ENCODE measurements at regions not wholly inside any gene's neighbourhood (a gene's known extent, or its start where the extent isn't known, plus 50 kb on each side); places are given as distances from the start of the nearest gene placed in this dataset.

DNA sequence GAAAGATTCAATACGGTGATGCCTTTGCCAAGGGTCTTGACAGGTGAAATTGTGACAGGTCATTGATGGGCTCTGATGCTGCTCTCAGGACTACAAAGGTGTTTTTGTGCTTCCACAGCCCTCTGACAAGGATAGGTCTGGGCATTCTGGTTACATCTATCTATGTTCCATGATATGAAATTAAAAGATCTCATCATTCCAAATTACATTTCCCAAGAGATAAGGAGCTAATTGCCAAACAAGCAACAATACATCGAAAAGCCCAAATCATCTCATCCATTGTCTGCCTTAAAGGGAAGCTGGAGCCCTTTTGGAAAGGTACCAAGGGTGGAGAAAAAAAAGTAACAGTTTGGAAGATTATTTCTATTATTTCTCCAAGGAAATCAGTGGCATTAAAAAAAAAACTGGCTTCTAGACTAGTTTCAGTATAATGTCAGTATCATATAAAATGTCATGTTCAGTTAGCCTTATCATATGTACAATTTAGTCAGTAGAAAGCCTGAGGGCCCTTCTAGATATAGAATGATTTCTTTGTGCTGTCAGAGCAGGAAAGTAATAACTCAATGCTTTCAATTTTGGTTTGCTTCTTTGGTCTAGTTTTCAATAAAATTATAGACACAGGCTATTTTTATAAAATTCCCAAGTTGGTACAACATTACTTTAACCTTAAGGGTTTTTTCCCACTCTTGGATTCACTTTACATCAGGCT is 224.5 kb upstream of the GPRIN3 start:
- POLR2A ChIA-PET, result no interaction called here
- CTCF ChIA-PET, result no interaction called here

DNA sequence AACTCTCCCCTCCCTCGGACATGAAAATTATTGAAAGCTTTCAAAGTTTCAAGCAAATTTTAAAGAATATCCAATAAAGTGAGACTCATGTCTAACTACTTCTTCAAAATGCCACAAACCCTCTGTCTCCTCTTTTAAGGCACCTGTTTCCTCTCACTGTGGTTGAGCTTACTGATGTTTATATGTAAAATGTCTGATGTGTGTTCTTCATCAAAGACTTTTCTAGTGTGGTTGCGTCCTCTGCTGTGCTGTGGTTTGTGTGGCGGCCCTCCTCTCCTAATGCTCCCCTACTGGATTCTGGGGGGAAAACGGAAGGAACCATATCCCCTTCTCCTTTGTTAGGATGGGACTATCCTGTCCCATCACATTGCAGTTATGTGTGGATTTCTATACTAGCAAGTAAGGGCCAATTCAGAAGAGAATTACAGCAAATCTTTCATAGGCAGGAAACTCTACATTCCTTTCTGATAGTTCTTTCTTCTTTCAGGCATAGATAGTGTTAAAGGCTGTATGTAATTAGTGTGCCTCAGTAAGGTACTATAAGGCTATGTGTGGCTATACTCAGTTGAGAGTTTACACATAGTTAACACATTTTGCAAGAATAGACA is 221.0 kb upstream of the GPRIN3 start:
- POLR2A ChIA-PET, result no interaction called here
- CTCF ChIA-PET, result interaction anchor here (0.7 kb wide), 1 partner anchor 14 kb away, joined by 3 read pairs; no protein-coding TSS in a partner anchor

More for the DNA sequence above, 224.5 kb upstream of the GPRIN3 start:
- TF ChIP-seq ARNT (IDR thresholded peaks at IDR 0.05) (no peak), LEF1 (IDR thresholded peaks at IDR 0.05; ENCODE audit: borderline replicate concordance) (no peak), ZNF384 (IDR thresholded peaks at IDR 0.05) (no peak), SP1 (IDR thresholded peaks at IDR 0.05) (no peak), NFRKB (IDR thresholded peaks at IDR 0.05) (no peak), FOXM1 (IDR thresholded peaks at IDR 0.05; ENCODE audit: borderline replicate concordance) (no peak)
- no peak for DNase-seq (ENCODE audit: extremely low spot score)

DNA sequence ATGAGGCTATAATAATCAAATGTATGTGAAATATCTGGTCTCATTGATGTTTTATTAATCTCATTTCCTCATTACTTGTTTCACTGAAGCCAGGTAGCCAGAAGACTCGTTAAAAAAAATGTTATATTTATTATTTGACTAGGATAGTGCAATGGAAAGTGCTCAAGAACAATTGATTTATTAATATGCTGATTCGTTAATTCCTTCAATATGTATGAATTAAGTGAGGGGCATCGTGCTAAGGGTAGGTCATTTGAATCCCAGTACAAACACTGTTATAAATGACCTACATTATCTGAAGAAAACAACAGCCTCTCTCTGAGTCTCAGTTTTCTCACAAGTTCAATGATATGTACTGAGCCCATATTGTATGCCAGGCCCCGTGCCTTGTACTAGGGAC is 214.2 kb upstream of the GPRIN3 start:
- ChIA-PET POLR2A (no interaction called here), CTCF (no interaction called here)
- TF ChIP-seq ELF4 (IDR thresholded peaks at IDR 0.05) (no peak), NFRKB (IDR thresholded peaks at IDR 0.05) (no peak), BHLHE40 (IDR thresholded peaks at IDR 0.05; ENCODE audit: borderline replicate concordance) (no peak), ZNF384 (IDR thresholded peaks at IDR 0.05) (no peak), FOXA1 (IDR thresholded peaks at IDR 0.05) (no peak), SUZ12 (IDR thresholded peaks at IDR 0.05) (no peak), SP1 (IDR thresholded peaks at IDR 0.05) (no peak), TARDBP (IDR thresholded peaks at IDR 0.05) (no peak)
- DNase-seq (ENCODE audit: extremely low spot score), result no peak

More for the DNA sequence above, 221.0 kb upstream of the GPRIN3 start:
- no peak for DNase-seq (ENCODE audit: extremely low spot score)
- TF ChIP-seq L3MBTL2 (conservative IDR thresholded peaks at IDR 0.05), result no peak
- no peak for TF ChIP-seq HDGF (IDR thresholded peaks at IDR 0.05; ENCODE audit: borderline replicate concordance)
- TF ChIP-seq SP1 (IDR thresholded peaks at IDR 0.05), result no peak
- TF ChIP-seq CTBP1 (IDR thresholded peaks at IDR 0.05; ENCODE audit: borderline replicate concordance), result no peak

GRCh38 chr4:89519771-89520320 is 212.2 kb upstream of the GPRIN3 start:
- ChIA-PET CTCF (no interaction called here), POLR2A (no interaction called here)
- no peak for DNase-seq (ENCODE audit: extremely low spot score)
- TF ChIP-seq TARDBP (IDR thresholded peaks at IDR 0.05) (no peak), LEF1 (IDR thresholded peaks at IDR 0.05; ENCODE audit: borderline replicate concordance) (no peak), FOXM1 (IDR thresholded peaks at IDR 0.05; ENCODE audit: borderline replicate concordance) (no peak), HDGF (IDR thresholded peaks at IDR 0.05; ENCODE audit: borderline replicate concordance) (no peak), SP1 (IDR thresholded peaks at IDR 0.05) (no peak), BHLHE40 (IDR thresholded peaks at IDR 0.05; ENCODE audit: borderline replicate concordance) (no peak), SUZ12 (IDR thresholded peaks at IDR 0.05) (no peak), ELF4 (IDR thresholded peaks at IDR 0.05) (no peak), FOXK2 (IDR thresholded peaks at IDR 0.05) (no peak), NFRKB (IDR thresholded peaks at IDR 0.05) (no peak), L3MBTL2 (conservative IDR thresholded peaks at IDR 0.05) (no peak), ZNF384 (IDR thresholded peaks at IDR 0.05) (no peak), CTBP1 (IDR thresholded peaks at IDR 0.05; ENCODE audit: borderline replicate concordance) (no peak), ARNT (IDR thresholded peaks at IDR 0.05) (no peak), FOXA1 (IDR thresholded peaks at IDR 0.05) (no peak)
- TF ChIP-seq, protein P1, sequence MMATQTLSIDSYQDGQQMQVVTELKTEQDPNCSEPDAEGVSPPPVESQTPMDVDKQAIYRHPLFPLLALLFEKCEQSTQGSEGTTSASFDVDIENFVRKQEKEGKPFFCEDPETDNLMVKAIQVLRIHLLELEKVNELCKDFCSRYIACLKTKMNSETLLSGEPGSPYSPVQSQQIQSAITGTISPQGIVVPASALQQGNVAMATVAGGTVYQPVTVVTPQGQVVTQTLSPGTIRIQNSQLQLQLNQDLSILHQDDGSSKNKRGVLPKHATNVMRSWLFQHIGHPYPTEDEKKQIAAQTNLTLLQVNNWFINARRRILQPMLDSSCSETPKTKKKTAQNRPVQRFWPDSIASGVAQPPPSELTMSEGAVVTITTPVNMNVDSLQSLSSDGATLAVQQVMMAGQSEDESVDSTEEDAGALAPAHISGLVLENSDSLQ (IDR thresholded peaks at IDR 0.05), result no peak

- TF ChIP-seq SUZ12 (IDR thresholded peaks at IDR 0.05), result no peak
- TF ChIP-seq NFRKB (IDR thresholded peaks at IDR 0.05), result no peak
- no peak for TF ChIP-seq BHLHE40 (IDR thresholded peaks at IDR 0.05; ENCODE audit: borderline replicate concordance)
- no peak for TF ChIP-seq FOXM1 (IDR thresholded peaks at IDR 0.05; ENCODE audit: borderline replicate concordance)
- no peak for TF ChIP-seq ELF4 (IDR thresholded peaks at IDR 0.05)
- no peak for TF ChIP-seq ZNF384 (IDR thresholded peaks at IDR 0.05)
- no peak for TF ChIP-seq HDGF (IDR thresholded peaks at IDR 0.05; ENCODE audit: borderline replicate concordance)
- ChIA-PET CTCF (no interaction called here), POLR2A (no interaction called here)
- no peak for DNase-seq (ENCODE audit: extremely low spot score)
Observed at GRCh38 chr4:89518259-89518658, 210.7 kb upstream of the GPRIN3 start.

GRCh38 chr4:89514811-89515210 is 207.2 kb upstream of the GPRIN3 start:
- ChIA-PET POLR2A (no interaction called here), CTCF (no interaction called here)
- DNase-seq (ENCODE audit: extremely low spot score), result no peak
- TF ChIP-seq ZNF384 (IDR thresholded peaks at IDR 0.05) (no peak), SP1 (IDR thresholded peaks at IDR 0.05) (no peak), ELF4 (IDR thresholded peaks at IDR 0.05) (no peak), LEF1 (IDR thresholded peaks at IDR 0.05; ENCODE audit: borderline replicate concordance) (no peak), HDGF (IDR thresholded peaks at IDR 0.05; ENCODE audit: borderline replicate concordance) (no peak), FOXK2 (IDR thresholded peaks at IDR 0.05) (no peak), NFRKB (IDR thresholded peaks at IDR 0.05) (no peak)

DNA sequence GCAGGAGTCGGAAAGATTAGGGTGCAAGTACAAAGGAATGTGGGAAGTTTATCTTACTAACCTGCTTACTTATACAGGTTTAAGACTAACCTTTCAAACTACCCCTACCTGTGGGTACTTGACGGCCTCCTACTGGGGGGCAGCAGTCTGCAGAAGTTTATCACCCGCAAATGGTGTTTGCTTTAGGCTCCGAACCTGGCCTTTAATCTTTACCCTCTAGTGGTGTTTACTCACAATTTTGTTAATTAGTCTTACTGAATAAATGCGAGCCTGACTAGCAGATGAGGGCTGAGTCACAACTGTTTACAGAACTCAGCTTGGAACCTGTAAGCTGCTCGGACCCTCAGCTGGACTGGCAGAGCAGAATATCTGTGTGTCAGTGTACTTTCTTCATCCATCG is 204.2 kb upstream of the GPRIN3 start:
- TF ChIP-seq LEF1 (IDR thresholded peaks at IDR 0.05; ENCODE audit: borderline replicate concordance) (no peak), ARNT (IDR thresholded peaks at IDR 0.05) (no peak)
- TF ChIP-seq, protein P1 (IDR thresholded peaks at IDR 0.05), result no peak
- DNase-seq (ENCODE audit: extremely low spot score), result no peak
- CTCF ChIA-PET, result no interaction called here
- POLR2A ChIA-PET, result no interaction called here
